Loucy (cell line): ENCODE measurements at regions not wholly inside any gene's neighbourhood (a gene's known extent, or its start where the extent isn't known, plus 50 kb on each side); places are given as distances from the start of the nearest gene placed in this dataset.

ENCODE experiments used
- H2AFZ ChIP-seq: fragments of 200-600 bp; sonication (generic); 2 replicates; pipeline ENCODE4 v1.6.0; 2016; ENCODE audit warnings: antibody characterized with exemption, mild to moderate bottlenecking, low read length, moderate library complexity
- H3F3A ChIP-seq: fragments of 200-600 bp; 2 replicates; pipeline ENCODE4 v1.6.0; 2016; ENCODE audit warnings: antibody characterized with exemption, low read depth, mild to moderate bottlenecking
- H3K27me3 ChIP-seq: fragments of 200-600 bp; sonication (generic); 2 replicates; pipeline ENCODE4 v1.6.1; 2014; ENCODE audit warnings: low read length, mild to moderate bottlenecking; ENCODE audit not compliant: insufficient read depth, poor library complexity, severe bottlenecking
- H3K36me3 ChIP-seq: fragments of 200-600 bp; sonication (generic); 2 replicates; pipeline ENCODE4 v1.6.1; 2016; ENCODE audit warnings: low read length; ENCODE audit not compliant: insufficient read depth
- H3K4me1 ChIP-seq: fragments of 200-600 bp; sonication (generic); 2 replicates; pipeline ENCODE4 v1.5.1; 2014; ENCODE audit warnings: low read length, mild to moderate bottlenecking; ENCODE audit not compliant: insufficient read depth, poor library complexity, severe bottlenecking
- H3K4me2 ChIP-seq: fragments of 200-600 bp; sonication (generic); 2 replicates; pipeline ENCODE4 v1.6.0; 2014; ENCODE audit warnings: antibody characterized with exemption, low read length, low read depth, mild to moderate bottlenecking; ENCODE audit not compliant: poor library complexity, severe bottlenecking
- H3K4me3 ChIP-seq: fragments of 200-600 bp; sonication (generic); 2 replicates; pipeline ENCODE4 v1.5.1; 2014; ENCODE audit warnings: low read length, mild to moderate bottlenecking, mixed read lengths; ENCODE audit not compliant: poor library complexity, severe bottlenecking
- H3K79me2 ChIP-seq: fragments of 200-600 bp; sonication (generic); 2 replicates; pipeline ENCODE4 v1.6.1; 2014; ENCODE audit warnings: low read length; ENCODE audit not compliant: insufficient read depth
- H3K9ac ChIP-seq: fragments of 200-600 bp; sonication (generic); 2 replicates; pipeline ENCODE4 v1.6.0; 2014; ENCODE audit warnings: mild to moderate bottlenecking, low read depth, low read length, moderate library complexity; ENCODE audit not compliant: poor library complexity, severe bottlenecking
- H3K9me2 ChIP-seq: fragments of 200-600 bp; sonication (generic); replicated peaks from 2 replicates; pipeline ENCODE4 v1.6.1; 2016; ENCODE audit warnings: low read depth, low read length, mixed read lengths
- H3K9me3 ChIP-seq: fragments of 200-600 bp; sonication (generic); 2 replicates; pipeline ENCODE4 v1.6.1; 2014; ENCODE audit warnings: mild to moderate bottlenecking, antibody characterized with exemption, low read length, low read depth; ENCODE audit not compliant: insufficient read depth
- H4K20me1 ChIP-seq: fragments of 200-600 bp; sonication (generic); 2 replicates; pipeline ENCODE4 v1.6.0; 2014; ENCODE audit warnings: antibody characterized with exemption, low read length, mild to moderate bottlenecking; ENCODE audit not compliant: insufficient read depth, poor library complexity, severe bottlenecking
- EZH2phosphoT487 ChIP-seq: fragments of 200-600 bp; IDR thresholded peaks from 2 replicates; pipeline ENCODE4 v1.6.1; 2018; ENCODE audit warnings: antibody characterized with exemption, mild to moderate bottlenecking, moderate library complexity, borderline replicate concordance
- TF ChIP-seq, protein P1 (sequence below): fragments of 200-600 bp; sonication (generic); conservative IDR thresholded peaks from 2 replicates; pipeline ENCODE4 v1.5.1; 2014; ENCODE audit warnings: mild to moderate bottlenecking, antibody characterized with exemption, low read length

- Histone ChIP-seq H3K27me3 (no peaks in the 10 kb centered on the region), H3K9me2 (no peaks in the 10 kb centered on the region), H4K20me1 (no peaks in the 10 kb centered on the region), H3F3A (no peaks in the 10 kb centered on the region), H3K36me3 (no peaks in the 10 kb centered on the region), H3K4me3 (no peak overlapping the region), H3K9ac (no peak overlapping the region), H3K9me3 (no peaks in the 10 kb centered on the region), H3K79me2 (no peaks in the 10 kb centered on the region), H2AFZ (no peak overlapping the region), H3K4me1 (no peaks in the 10 kb centered on the region), H3K4me2 (no peak overlapping the region)
- TF ChIP-seq, protein P1, sequence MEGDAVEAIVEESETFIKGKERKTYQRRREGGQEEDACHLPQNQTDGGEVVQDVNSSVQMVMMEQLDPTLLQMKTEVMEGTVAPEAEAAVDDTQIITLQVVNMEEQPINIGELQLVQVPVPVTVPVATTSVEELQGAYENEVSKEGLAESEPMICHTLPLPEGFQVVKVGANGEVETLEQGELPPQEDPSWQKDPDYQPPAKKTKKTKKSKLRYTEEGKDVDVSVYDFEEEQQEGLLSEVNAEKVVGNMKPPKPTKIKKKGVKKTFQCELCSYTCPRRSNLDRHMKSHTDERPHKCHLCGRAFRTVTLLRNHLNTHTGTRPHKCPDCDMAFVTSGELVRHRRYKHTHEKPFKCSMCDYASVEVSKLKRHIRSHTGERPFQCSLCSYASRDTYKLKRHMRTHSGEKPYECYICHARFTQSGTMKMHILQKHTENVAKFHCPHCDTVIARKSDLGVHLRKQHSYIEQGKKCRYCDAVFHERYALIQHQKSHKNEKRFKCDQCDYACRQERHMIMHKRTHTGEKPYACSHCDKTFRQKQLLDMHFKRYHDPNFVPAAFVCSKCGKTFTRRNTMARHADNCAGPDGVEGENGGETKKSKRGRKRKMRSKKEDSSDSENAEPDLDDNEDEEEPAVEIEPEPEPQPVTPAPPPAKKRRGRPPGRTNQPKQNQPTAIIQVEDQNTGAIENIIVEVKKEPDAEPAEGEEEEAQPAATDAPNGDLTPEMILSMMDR: no peak
- TF ChIP-seq EZH2phosphoT487: no peak
These were observed 425.8 kb upstream of the FOXG1 start for GRCh38 chr14:28340816-28341215.

DNA sequence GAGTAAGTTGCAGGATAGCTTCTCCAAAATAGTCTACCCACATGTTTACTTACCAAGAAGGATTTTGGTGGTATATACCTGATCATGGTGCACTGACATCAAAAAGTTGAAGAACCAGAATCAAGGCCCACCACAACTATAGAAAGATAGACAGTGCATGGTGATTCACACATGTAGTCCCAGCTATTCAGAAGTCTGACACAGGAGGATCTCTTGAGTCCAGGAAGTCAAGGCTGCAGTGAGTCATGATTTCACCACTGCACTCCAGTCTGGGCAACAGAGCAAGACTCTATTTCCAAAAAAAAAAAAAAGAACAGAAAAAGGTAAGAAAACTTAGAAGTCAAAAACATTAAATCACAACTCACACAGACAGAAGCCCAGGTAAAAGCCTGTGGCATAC, 422.2 kb upstream of the FOXG1 start:
- no peak overlapping the region for H3K9ac ChIP-seq
- no peaks in the 10 kb centered on the region for H3K9me3 ChIP-seq
- H3K4me1 ChIP-seq: no peaks in the 10 kb centered on the region
- no peak overlapping the region for H3K4me3 ChIP-seq
- H3K27me3 ChIP-seq: no peaks in the 10 kb centered on the region
- TF ChIP-seq, protein P1: no peak
- TF ChIP-seq EZH2phosphoT487: no peak
- H4K20me1 ChIP-seq: no peaks in the 10 kb centered on the region
- H3F3A ChIP-seq: no peaks in the 10 kb centered on the region
- no peaks in the 10 kb centered on the region for H3K36me3 ChIP-seq
- no peak overlapping the region for H2AFZ ChIP-seq
- no peak overlapping the region for H3K4me2 ChIP-seq
- H3K9me2 ChIP-seq: no peaks in the 10 kb centered on the region
- H3K79me2 ChIP-seq: no peaks in the 10 kb centered on the region

DNA sequence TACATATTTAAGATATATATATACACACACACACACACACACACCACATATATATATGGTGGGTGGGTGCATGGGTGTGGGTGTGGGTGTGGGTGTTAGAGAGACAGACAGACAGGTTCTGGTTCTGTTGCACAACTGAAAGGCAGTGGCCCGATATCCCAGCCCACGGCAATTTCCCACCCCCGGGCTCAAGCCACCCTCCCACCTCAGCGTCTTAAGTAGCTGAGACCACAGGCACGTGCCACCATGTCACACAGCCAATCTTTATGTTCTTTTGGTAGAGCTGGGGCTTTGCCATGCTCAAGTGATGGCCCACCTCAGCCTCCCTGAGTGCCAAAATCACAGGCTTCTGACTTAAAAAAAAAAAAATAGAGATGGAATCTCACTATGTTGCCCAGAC, 417.8 kb upstream of the FOXG1 start:
- Histone ChIP-seq H3K36me3 (no peaks in the 10 kb centered on the region), H2AFZ (no peak overlapping the region), H3K9ac (no peak overlapping the region), H4K20me1 (no peaks in the 10 kb centered on the region), H3K9me3 (0 out of 2 replicates have a peak, but pooled peaks cover 4% of the 10 kb centered on the region), H3K27me3 (no peaks in the 10 kb centered on the region), H3F3A (no peaks in the 10 kb centered on the region), H3K4me1 (no peaks in the 10 kb centered on the region), H3K79me2 (no peaks in the 10 kb centered on the region), H3K4me3 (no peak overlapping the region), H3K9me2 (no peaks in the 10 kb centered on the region), H3K4me2 (no peak overlapping the region)
- TF ChIP-seq EZH2phosphoT487: no peak
- TF ChIP-seq, protein P1: no peak
